HG02588 (cell line): ENCODE measurements at regions not wholly inside any gene's neighbourhood (a gene's known extent, or its start where the extent isn't known, plus 50 kb on each side); places are given as distances from the start of the nearest gene placed in this dataset.
"Not testable (repeated sequence)": the region's sequence is repeated elsewhere in the genome, so short reads cannot be mapped to it uniquely, and the experiment has no call there.

ENCODE experiments used
- ATAC-seq: cut with Tn5 transposase; IDR thresholded peaks from one replicate; pipeline ENCODE4 v1.9.1; 2021; ENCODE audit warnings: mild to moderate bottlenecking, moderate library complexity; ENCODE audit not compliant: unreplicated experiment

DNA sequence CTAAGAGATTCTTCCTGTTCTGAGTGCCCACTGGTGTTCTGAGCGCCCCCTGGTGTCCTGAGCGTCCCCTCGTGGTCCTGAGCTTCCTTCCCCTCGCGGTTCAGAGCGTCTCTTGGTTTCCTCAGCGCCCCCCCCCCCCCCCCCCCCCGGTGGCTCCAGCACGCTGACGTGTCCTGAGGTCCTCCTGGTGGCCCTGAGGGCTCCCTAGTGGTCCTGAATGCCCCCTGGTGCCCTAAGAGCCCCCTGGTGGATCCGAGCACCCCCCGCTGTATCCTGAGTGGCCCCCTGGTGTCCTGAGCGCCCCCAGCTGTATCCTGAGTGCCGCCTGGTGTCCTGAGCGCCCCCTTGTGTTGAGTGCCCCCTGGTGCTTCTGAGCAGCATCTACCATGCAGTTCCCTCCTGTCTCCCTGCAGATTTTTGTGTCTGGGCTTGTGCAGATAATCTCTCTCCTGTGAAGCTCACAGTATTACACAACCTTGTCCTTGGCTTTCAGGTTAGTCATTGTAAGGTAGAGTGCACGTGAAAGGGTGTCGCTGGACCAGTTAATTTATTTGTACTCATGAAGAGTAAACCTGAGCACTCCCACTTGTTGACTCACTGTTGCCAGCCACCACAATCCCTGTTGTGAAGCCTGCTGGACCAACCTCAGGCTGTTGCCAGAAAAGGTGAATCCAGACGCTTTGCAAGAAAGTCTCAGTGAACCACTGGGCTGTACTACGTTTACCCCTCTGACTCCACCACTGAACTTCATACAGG lies 1168.4 kb downstream of the TMEM121 start:
- ATAC-seq = no peak

GRCh38 chr14:106698620-106699267 lies 1172.4 kb downstream of the TMEM121 start:
- peak; percentile 65 for ATAC-seq

DNA sequence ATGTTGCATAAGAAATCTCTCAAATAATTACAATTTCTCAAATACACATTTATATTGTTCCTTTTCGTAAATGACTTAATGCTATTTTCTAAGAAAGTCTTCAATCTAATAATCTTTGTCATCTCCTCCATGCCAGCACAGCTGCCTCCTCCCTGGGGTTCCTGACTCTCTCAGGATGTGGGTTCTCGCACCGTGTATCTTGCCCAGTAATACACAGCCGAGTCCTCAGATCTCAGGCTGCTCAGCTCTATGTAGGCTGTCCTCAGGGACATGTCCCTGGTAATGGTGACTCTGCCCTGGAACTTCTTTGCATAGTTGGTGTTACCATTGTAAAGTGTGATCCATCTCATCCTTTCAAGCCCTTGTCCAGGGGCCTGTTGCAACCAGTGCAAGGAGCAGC lies 1177.3 kb downstream of the TMEM121 start:
- not testable (repeated sequence) for ATAC-seq

GRCh38 chr14:106706488-106706887 lies 1180.1 kb downstream of the TMEM121 start:
- not testable (repeated sequence) for ATAC-seq

DNA sequence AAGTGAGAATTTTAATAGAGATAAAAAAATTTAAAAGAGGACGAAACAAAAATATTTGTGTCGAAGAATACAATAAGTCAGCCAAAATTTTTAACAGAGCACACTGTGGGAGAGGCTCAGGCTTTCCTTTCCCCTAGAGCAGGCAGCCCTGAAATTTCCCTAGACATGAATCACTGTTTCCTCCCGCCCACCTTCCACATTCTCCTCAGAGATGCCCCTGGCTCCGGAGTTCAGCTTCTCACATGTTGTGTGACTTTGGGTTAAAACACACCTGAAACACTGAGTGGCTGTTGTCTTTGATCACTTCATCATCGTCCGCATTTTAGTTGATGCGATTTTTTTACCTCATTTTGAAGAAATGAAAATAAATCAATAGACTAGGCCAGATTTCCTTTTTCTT lies 1183.8 kb downstream of the TMEM121 start:
- not testable (repeated sequence) for ATAC-seq

- not testable (repeated sequence) for ATAC-seq
Observed at GRCh38 chr14:106712513-106712912, 1186.1 kb downstream of the TMEM121 start.

DNA sequence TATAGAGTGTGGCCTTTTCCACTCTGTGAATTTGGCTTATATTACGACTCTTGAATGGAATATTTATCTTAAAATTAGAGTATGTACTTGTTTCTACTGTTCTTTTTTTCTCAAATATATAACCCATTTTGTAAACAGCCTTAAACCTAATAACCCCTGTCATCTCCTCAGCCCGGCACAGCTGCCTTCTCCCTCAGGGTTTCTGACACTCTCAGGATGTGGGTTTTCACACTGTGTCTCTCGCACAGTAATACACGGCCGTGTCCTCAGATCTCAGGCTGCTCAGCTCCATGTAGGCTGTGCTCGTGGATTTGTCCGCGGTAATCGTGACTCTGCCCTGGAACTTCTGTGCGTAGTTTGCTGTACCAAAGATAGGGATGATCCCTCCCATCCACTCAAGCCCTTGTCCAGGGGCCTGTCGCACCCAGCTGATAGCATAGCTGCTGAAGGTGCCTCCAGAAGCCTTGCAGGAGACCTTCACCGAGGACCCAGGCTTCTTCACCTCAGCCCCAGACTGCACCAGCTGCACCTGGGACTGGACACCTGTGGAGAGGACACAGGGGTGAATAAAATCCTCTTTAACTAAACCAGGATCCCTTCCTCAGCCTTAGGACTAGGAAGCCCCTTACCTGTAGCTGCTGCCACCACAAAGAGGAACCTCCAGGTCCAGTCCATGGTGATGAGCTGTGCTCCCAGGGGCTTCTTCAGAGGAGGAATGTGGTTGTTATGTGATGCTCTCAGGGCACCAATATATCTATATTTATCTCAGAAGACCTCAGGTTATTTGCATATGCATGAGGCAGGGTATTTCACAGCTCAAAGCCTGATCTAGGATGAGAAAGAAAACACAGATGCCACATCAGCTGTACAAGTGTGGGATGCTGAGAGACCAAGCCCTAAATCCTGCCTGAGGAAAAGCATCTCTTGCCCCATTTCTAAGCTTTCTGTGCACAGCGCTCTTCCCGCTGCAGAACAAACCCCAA lies 1188.4 kb downstream of the TMEM121 start:
- not testable (repeated sequence) for ATAC-seq

DNA sequence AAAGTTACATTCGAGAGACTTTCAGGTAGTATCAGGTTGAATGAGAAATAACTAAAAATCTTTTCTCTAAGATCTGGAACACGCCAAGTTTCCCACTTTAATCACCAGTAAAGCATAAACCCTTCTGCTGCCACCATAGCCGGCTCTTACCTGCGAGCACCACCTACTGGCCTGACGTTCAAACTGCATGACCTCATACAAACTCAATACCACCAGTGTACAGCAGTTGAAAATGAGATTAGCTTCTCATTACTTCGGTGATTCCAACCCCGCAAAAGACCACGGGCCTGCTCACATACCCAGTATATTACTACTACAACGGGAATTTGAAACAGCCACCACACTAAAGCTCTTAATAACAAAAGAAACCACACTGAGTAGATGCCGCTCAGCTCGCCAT lies 1191.2 kb downstream of the TMEM121 start:
- ATAC-seq = not testable (repeated sequence)

GRCh38 chr14:106719880-106720279 lies 1193.5 kb downstream of the TMEM121 start:
- not testable (repeated sequence) for ATAC-seq

DNA sequence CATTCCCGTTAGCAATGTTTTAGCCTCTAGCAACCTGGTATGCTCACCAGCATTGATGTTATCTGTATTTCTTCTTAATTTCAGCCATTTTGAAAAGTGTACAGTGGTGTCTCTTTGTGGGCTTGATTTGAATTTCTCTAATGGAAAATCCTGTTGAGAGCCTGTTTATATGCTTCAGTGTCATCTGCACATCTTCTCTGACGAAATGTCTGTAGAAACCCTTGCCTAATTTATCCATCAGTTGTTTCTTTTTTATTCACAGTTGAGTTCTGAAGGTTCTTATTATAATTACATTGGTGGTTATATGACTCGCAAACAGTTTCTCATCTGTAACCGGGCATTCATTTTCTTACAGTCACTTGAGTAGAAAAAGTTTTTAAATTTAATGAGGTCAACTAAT lies 1195.5 kb downstream of the TMEM121 start:
- ATAC-seq = not testable (repeated sequence)

GRCh38 chr14:106722813-106723687 lies 1196.7 kb downstream of the TMEM121 start:
- ATAC-seq = not testable (repeated sequence)

GRCh38 chr14:106727962-106728361 lies 1201.6 kb downstream of the TMEM121 start:
- ATAC-seq = not testable (repeated sequence)

DNA sequence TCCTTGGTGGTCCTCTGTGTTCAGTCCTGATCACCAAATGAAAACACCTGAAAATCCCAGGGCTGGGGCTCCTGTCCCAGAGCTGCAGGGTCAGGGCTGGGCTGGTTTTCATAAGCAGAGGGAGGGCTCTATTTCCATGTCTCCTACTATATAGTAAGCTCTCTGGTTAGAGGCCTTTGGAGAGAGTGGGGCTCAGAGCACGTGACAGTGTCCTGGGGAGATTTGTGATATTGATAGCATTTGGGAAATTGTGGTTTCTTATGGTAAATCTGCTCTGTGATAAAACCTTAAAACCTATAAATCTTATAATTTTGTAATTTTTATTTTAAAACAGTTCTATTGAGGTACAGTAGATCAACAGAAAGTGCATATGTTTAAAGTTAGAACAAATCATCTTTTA lies 1202.2 kb downstream of the TMEM121 start:
- ATAC-seq = no peak

DNA sequence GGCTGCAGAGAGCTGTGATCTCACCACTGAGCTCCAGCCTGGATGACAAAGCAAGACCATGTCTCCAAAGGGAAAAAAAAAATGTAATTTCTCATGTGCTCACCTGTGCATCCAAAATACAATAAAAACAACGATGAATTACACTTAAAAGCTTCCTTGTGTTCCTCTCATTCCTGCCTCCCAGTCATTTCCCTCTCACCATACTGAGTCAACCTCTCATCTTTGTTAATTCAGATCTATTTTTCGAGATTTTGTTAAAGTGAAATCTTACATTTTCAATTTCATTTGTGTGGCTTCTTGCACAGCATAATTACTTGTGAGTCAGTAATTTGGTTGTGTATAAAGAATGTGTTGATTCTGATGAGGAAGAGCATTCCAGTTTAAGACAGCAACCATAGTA lies 1203.2 kb downstream of the TMEM121 start:
- ATAC-seq = no peak

GRCh38 chr14:106733771-106734170 lies 1207.4 kb downstream of the TMEM121 start:
- no peak for ATAC-seq

GRCh38 chr14:106737021-106737420 lies 1210.6 kb downstream of the TMEM121 start:
- no peak for ATAC-seq

DNA sequence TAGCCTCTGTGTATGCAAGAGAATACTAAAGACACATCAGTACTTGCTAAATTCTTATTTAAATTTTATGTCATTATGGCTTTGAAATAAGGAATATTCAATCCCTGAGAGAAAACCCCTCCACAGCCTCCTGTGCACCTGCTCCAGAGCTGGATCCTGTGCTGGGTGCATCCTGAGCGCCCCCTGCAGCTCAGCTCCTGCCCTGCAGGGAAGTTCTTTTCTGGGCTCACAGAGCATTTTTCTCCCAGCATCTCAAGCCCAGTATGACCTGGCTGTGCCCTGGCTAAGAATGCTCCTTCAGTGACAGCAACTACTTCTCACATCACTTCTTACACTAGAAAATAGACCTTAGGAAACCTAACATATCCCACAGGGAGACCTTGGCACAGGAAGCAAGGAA lies 1211.7 kb downstream of the TMEM121 start:
- no peak for ATAC-seq

DNA sequence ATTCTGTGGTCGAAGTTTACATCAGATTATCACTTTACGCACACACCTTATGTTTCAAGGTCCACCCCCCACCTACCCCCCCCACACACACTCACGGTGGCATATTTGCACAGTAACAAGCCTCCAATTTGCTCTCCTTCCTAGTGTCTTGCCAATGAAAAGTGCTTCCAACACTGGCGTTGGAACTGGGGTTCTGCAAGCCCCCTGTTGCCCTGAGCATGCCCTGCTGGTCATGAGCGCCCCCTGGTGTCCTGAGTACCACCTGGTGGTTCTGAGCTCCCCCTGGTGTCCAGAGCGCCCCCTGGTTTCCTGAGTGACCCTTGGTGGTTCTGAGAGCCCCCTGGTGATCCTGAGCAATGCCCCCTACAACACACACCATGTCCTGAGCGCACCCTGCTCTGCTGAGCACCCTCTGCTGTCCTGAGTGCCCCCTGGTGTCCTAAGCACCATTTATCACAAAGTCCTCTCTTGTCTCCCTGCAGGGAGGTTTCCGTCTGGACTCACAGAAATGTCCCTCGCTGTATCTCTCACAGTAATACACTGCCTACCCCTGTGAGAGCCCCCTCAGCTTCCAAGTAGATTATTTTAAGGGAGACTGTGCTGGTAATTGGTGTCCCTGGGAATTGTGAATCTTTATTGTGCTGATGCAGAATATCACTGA lies 1212.3 kb downstream of the TMEM121 start:
- ATAC-seq = not testable (repeated sequence)

DNA sequence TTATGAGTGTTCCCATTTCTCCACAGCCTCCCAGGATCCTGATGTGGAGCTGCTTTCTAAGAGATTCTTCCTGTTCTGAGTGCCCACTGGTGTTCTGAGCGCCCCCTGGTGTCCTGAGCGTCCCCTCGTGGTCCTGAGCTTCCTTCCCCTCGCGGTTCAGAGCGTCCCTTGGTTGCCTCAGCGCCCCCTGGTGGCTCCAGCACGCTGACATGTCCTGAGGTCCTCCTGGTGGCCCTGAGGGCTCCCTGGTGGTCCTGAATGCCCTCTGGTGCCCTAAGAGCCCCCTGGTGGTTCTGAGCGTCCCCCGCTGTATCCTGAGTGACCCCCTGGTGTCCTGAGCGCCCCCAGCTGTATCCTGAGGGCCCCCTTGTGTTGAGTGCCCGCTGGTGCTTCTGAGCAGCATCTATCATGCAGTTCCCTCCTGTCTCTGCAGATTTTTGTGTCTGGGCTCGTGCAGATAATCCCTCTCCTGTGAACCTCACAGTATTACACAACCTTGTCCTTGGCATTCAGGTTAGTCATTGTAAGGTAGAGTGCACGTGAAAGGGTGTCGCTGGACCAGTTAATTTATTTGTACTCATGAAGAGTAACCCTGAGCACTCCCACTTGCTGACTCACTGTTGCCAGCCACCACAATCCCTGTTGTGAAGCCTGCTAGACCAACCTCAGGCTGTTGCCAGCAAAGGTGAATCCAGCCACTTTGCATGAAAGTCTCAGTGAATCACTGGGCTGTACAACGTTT lies 1214.9 kb downstream of the TMEM121 start:
- peak; percentile 52 for ATAC-seq
